ENCODE measurements at regions not wholly inside any gene's neighbourhood (a gene's known extent, or its start where the extent isn't known, plus 50 kb on each side); places are given as distances from the start of the nearest gene placed in this dataset.

- peak in 1 of 2 donors; percentile 26 for DNase-seq
- Histone ChIP-seq H3K27me3 (no peaks in the 10 kb centered on the region), H3K36me3 (no peaks in the 10 kb centered on the region), H3K9me3 (no peaks in the 10 kb centered on the region), H3K27ac (no peak overlapping the region), H3K4me3 (no peak overlapping the region), H3K4me1 (no peaks in the 10 kb centered on the region)
- no peak for TF ChIP-seq EP300 (IDR thresholded peaks at IDR 0.05)
- TF ChIP-seq POLR2A (IDR thresholded peaks at IDR 0.05), result no peak
- TF ChIP-seq POLR2AphosphoS5 (IDR thresholded peaks at IDR 0.05), result no peak
- no peak for TF ChIP-seq CTCF (IDR thresholded peaks at IDR 0.05)
- 33 to 87% (median 75%) methylated on average over 2 of the region's 2 CpGs for WGBS, 5 donors
- intact Hi-C loops (cut with DNase I; ENCODE audit: low total_unique reads), result no loop called here
Observed at GRCh38 chr3:31011380-31011779, 116.9 kb upstream of the GADL1 start.

DNA sequence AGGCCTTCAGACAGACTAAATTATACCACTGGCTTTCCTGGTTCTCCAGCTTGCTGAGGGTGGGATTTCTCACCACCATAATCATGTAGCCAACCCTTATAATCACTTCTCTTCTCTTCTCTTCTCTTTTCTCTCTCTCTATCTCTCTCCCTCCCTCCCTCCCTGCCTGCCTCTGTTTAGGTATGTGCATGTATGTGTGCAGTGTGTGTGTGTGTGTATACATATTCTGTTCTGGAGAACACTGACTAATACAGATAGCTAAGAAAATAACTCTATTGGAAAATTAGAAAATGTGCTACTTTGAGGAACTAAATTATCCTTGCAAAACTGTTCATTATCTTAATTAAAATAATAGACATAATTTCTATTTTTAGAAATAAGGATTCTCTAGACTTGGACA lies 118.6 kb upstream of the GADL1 start:
- TF ChIP-seq POLR2A (IDR thresholded peaks at IDR 0.05) (no peak), EP300 (IDR thresholded peaks at IDR 0.05) (no peak), CTCF (IDR thresholded peaks at IDR 0.05) (no peak), POLR2AphosphoS5 (IDR thresholded peaks at IDR 0.05) (no peak)
- Histone ChIP-seq H3K36me3 (no peaks in the 10 kb centered on the region), H3K4me3 (no peak overlapping the region), H3K4me1 (no peaks in the 10 kb centered on the region), H3K27me3 (no peaks in the 10 kb centered on the region), H3K9me3 (no peaks in the 10 kb centered on the region), H3K27ac (no peak overlapping the region)
- intact Hi-C loops (cut with DNase I; ENCODE audit: low total_unique reads), result no loop called here
- no peak for DNase-seq

DNA sequence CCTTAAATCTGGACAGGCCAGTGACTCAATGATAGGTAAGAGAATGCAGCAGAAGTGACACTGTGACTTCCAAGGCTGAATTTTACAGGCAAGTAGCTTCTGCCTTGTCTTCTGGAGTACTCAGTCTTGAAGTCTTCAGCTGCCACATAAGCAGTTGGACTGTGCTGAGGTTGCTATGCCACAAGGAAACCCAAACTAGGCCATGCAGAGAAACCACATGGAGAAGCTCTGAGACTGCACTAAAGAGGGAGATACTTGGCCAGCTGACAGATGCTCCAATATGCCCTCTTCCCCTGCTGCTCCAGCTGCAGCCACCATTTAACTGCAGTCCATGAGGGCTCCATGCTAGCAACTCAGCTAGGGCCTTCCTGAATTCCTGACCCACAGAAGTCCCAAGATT lies 119.4 kb upstream of the GADL1 start:
- no peak overlapping the region for H3K4me3 ChIP-seq
- no peak overlapping the region for H3K27ac ChIP-seq
- no peaks in the 10 kb centered on the region for H3K36me3 ChIP-seq
- H3K9me3 ChIP-seq, result no peaks in the 10 kb centered on the region
- intact Hi-C loops (cut with DNase I; ENCODE audit: low total_unique reads), result no loop called here
- H3K27me3 ChIP-seq, result no peaks in the 10 kb centered on the region
- no peaks in the 10 kb centered on the region for H3K4me1 ChIP-seq
- TF ChIP-seq EP300 (IDR thresholded peaks at IDR 0.05), result no peak
- TF ChIP-seq CTCF (IDR thresholded peaks at IDR 0.05), result no peak
- no peak for TF ChIP-seq POLR2A (IDR thresholded peaks at IDR 0.05)
- no peak for TF ChIP-seq POLR2AphosphoS5 (IDR thresholded peaks at IDR 0.05)
- no peak for DNase-seq

DNA sequence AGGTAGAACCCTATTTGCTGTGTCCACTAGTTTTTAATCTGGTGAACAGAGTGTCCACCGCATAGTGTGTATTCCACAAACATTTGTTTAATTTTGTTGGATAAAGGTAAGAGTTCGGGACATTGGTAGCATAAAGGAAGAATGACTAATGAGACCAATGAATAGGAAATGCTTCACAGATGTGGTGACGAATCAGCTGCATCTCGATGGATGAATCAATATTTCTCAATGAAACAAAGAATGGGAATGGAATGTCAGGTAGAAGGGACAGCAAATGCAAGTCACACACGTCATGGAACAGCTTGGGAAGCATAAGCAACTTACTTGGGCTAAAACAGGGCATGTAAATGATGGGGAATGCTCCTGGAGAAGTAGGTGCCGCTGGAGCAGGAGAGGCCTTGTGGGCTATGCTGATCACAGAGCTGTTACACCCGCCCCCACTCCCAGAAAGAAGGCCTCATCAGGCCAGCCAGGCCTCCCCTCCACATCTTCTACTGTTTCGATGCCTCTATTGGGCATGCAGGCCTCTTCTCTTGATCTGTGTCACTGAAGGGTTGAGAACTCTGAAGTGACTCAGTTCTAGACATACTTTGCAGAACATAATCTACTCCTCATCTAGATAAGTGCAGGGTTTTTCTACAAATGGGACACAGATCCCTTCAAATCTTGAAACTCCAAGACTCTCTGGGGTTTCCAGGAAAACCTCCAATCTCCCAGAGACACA lies 120.0 kb upstream of the GADL1 start:
- H3K27me3 ChIP-seq, result no peaks in the 10 kb centered on the region
- TF ChIP-seq CTCF (IDR thresholded peaks at IDR 0.05) (no peak), POLR2AphosphoS5 (IDR thresholded peaks at IDR 0.05) (no peak), EP300 (IDR thresholded peaks at IDR 0.05) (no peak), POLR2A (IDR thresholded peaks at IDR 0.05) (no peak)
- H3K4me1 ChIP-seq, result no peaks in the 10 kb centered on the region
- intact Hi-C loops (cut with DNase I; ENCODE audit: low total_unique reads), result no loop called here
- H3K9me3 ChIP-seq, result no peaks in the 10 kb centered on the region
- H3K36me3 ChIP-seq, result no peaks in the 10 kb centered on the region
- no peak overlapping the region for H3K4me3 ChIP-seq
- H3K27ac ChIP-seq, result no peak overlapping the region
- no peak for DNase-seq
- WGBS, 5 donors, result 80 to 89% (median 88%) methylated on average over 7 to 8 of the region's 8 CpGs

Measured in stomach (tissue), 8 donors.